ENCODE measurements at regions not wholly inside any gene's neighbourhood (a gene's known extent, or its start where the extent isn't known, plus 50 kb on each side); places are given as distances from the start of the nearest gene placed in this dataset.

DNA sequence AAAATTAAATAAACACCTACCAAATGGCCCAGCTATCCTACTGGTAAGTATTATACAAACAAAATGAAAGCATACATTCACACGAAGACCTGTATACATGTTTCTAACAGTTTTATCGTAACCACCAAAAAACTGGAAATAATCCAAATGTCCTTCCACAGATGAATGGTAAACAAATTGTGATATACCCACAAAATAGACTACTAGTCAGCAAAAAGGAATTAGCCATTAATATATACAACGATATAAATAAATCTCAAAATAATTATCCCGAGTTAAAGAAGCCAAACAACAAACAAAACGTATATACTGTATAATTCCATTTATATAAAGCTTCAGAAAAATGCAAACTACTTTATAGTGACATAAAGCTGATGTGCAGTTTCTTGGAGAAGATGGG, 106.3 kb upstream of the SERTM1 start:
- Histone ChIP-seq H3K9me3 (ENCODE audit: control insufficient read depth, insufficient read depth, low read depth, low read length) (no peaks in the 10 kb centered on the region), H3K79me2 (ENCODE audit: control insufficient read depth, insufficient read depth, low read length) (no peaks in the 10 kb centered on the region), H3K9ac (ENCODE audit: insufficient read depth, low read length) (no peak overlapping the region), H2AFZ (ENCODE audit: low read length) (no peak overlapping the region), H3K36me3 (ENCODE audit: control insufficient read depth, insufficient read depth, low read length) (no peaks in the 10 kb centered on the region), H3K27ac (ENCODE audit: insufficient read depth, low read length) (no peak overlapping the region), H3K27me3 (ENCODE audit: control insufficient read depth, insufficient read depth, low read length) (no peaks in the 10 kb centered on the region), H3K4me3 (replicated peaks in 1 of 4; ENCODE audit: control extremely low read depth in 1 of 4, insufficient read depth in 1 of 4, low read depth in 3 of 4, low read length in 4 of 4) (no peak overlapping the region), H4K20me1 (ENCODE audit: control insufficient read depth, extremely low read depth, insufficient read depth, low read length) (no peaks in the 10 kb centered on the region), H3K4me2 (ENCODE audit: extremely low read depth, insufficient read depth, low read length) (no peak overlapping the region), H3K4me1 (ENCODE audit: control insufficient read depth, extremely low read depth, insufficient read depth, low read length) (no peaks in the 10 kb centered on the region)
- no peak for TF ChIP-seq EZH2 (IDR thresholded peaks at IDR 0.05; ENCODE audit: low read length, missing control alignments)
- no peak for TF ChIP-seq CTCF (conservative IDR thresholded peaks at IDR 0.05 in 1 of 2, IDR thresholded peaks at IDR 0.05 in 1 of 2; ENCODE audit: low read depth in 1 of 2, low read length in 2 of 2)
- no peak for DNase-seq (ENCODE audit: low read depth in 2 of 2)

DNA sequence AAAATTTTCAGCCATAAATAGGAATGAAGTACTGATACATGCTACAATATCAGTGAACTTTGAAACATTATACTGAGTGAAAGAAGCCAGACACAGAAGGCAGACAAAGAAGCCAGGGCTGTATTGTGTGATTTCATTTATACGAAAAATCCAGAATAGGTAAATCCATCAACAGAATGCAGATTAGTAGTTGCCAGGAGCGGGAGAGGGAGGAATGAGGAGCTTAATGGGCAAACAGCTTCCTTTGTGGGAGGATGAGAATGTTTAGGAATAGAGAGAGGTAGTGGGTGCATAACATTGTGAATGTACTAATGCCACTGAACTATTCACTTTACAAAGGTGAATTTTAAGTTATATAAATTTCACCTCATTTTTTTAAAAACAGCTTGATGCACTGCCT, 103.3 kb upstream of the SERTM1 start:
- Histone ChIP-seq H2AFZ (ENCODE audit: low read length) (no peak overlapping the region), H3K9me3 (ENCODE audit: control insufficient read depth, insufficient read depth, low read depth, low read length) (no peaks in the 10 kb centered on the region), H3K27ac (ENCODE audit: insufficient read depth, low read length) (no peak overlapping the region), H3K27me3 (ENCODE audit: control insufficient read depth, insufficient read depth, low read length) (no peaks in the 10 kb centered on the region), H3K4me3 (replicated peaks in 1 of 4; ENCODE audit: control extremely low read depth in 1 of 4, insufficient read depth in 1 of 4, low read depth in 3 of 4, low read length in 4 of 4) (no peak overlapping the region), H3K4me2 (ENCODE audit: extremely low read depth, insufficient read depth, low read length) (no peak overlapping the region), H4K20me1 (ENCODE audit: control insufficient read depth, extremely low read depth, insufficient read depth, low read length) (no peaks in the 10 kb centered on the region), H3K36me3 (ENCODE audit: control insufficient read depth, insufficient read depth, low read length) (no peaks in the 10 kb centered on the region), H3K4me1 (ENCODE audit: control insufficient read depth, extremely low read depth, insufficient read depth, low read length) (no peaks in the 10 kb centered on the region), H3K9ac (ENCODE audit: insufficient read depth, low read length) (no peak overlapping the region), H3K79me2 (ENCODE audit: control insufficient read depth, insufficient read depth, low read length) (no peaks in the 10 kb centered on the region)
- TF ChIP-seq EZH2 (IDR thresholded peaks at IDR 0.05; ENCODE audit: low read length, missing control alignments) (no peak), CTCF (conservative IDR thresholded peaks at IDR 0.05 in 1 of 2, IDR thresholded peaks at IDR 0.05 in 1 of 2; ENCODE audit: low read depth in 1 of 2, low read length in 2 of 2) (no peak)
- DNase-seq (ENCODE audit: low read depth in 2 of 2) = no peak

DNA sequence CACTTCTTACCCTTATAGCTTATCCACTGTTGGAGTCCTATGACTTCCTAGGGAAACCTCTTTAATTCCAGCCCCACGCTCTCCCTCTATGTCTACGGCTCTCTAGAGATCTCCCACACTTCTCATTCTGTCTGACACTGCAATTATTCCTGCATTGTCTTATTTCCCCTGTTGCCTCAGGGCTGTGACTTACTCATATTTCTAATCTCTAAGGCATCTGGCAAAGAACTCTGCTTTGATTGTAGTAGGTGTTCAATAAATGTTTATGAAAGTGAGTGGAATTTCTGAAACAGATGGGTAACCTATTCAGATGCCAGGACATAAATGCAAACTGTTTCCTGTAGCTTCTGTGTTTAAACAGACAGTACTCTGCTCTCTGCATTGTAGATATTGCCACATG, 102.4 kb upstream of the SERTM1 start:
- no peak for DNase-seq (ENCODE audit: low read depth in 2 of 2)
- H3K4me3 ChIP-seq (replicated peaks in 1 of 4; ENCODE audit: control extremely low read depth in 1 of 4, insufficient read depth in 1 of 4, low read depth in 3 of 4, low read length in 4 of 4) = no peak overlapping the region
- H3K27ac ChIP-seq (ENCODE audit: insufficient read depth, low read length) = no peak overlapping the region
- H3K4me2 ChIP-seq (ENCODE audit: extremely low read depth, insufficient read depth, low read length) = no peak overlapping the region
- H2AFZ ChIP-seq (ENCODE audit: low read length) = no peak overlapping the region
- H4K20me1 ChIP-seq (ENCODE audit: control insufficient read depth, extremely low read depth, insufficient read depth, low read length) = no peaks in the 10 kb centered on the region
- no peaks in the 10 kb centered on the region for H3K4me1 ChIP-seq (ENCODE audit: control insufficient read depth, extremely low read depth, insufficient read depth, low read length)
- TF ChIP-seq EZH2 (IDR thresholded peaks at IDR 0.05; ENCODE audit: low read length, missing control alignments) (no peak), CTCF (conservative IDR thresholded peaks at IDR 0.05 in 1 of 2, IDR thresholded peaks at IDR 0.05 in 1 of 2; ENCODE audit: low read depth in 1 of 2, low read length in 2 of 2) (no peak)
- no peaks in the 10 kb centered on the region for H3K27me3 ChIP-seq (ENCODE audit: control insufficient read depth, insufficient read depth, low read length)
- no peak overlapping the region for H3K9ac ChIP-seq (ENCODE audit: insufficient read depth, low read length)
- H3K36me3 ChIP-seq (ENCODE audit: control insufficient read depth, insufficient read depth, low read length) = no peaks in the 10 kb centered on the region
- H3K9me3 ChIP-seq (ENCODE audit: control insufficient read depth, insufficient read depth, low read depth, low read length) = no peaks in the 10 kb centered on the region
- no peaks in the 10 kb centered on the region for H3K79me2 ChIP-seq (ENCODE audit: control insufficient read depth, insufficient read depth, low read length)

Data from fibroblast of lung (primary cell).